Tibial nerve (tissue), 3 donors: ENCODE measurements at regions not wholly inside any gene's neighbourhood (a gene's known extent, or its start where the extent isn't known, plus 50 kb on each side); places are given as distances from the start of the nearest gene placed in this dataset.

Source experiments
- POLR2A ChIP-seq, 2 donors: fragments of 450-650 bp; IDR thresholded peaks; one replicate each; pipeline ENCODE4 v1.6.1; 2017; ENCODE audit warnings: antibody characterized with exemption in 2 of 2, mild to moderate bottlenecking in 2 of 2, moderate library complexity in 2 of 2
- TF ChIP-seq, protein P1 (sequence below), 5 experiments: fragments of 200-600 bp in 3 of 5; fragments of 450-650 bp in 2 of 5; sonication (generic) in 3 of 5; IDR thresholded peaks; one replicate each; pipeline ENCODE4 v1.5.1; 2016 to 2019; ENCODE audit warnings: antibody characterized with exemption in 5 of 5, mild to moderate bottlenecking in 3 of 5, moderate library complexity in 2 of 5

DNA sequence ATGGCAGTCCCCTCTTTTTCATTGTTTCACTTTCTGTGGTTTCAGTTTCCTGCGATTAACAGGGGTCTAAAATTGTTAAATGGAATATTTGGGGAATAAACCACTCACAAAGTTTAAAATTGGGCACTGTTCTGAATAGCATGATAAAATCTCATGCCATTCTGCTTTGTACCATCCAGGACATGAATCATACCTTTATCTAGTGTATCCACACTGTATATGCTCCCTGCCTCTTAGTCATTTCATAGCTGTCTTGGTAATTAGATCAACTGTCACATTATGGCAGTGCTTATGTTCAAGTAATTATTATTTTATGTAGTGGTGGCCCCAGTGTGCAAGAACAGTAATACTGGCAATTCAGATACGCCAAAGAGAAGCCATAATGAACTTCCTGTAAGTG is 734.5 kb downstream of the ZPLD1 start:
- TF ChIP-seq, protein P1, sequence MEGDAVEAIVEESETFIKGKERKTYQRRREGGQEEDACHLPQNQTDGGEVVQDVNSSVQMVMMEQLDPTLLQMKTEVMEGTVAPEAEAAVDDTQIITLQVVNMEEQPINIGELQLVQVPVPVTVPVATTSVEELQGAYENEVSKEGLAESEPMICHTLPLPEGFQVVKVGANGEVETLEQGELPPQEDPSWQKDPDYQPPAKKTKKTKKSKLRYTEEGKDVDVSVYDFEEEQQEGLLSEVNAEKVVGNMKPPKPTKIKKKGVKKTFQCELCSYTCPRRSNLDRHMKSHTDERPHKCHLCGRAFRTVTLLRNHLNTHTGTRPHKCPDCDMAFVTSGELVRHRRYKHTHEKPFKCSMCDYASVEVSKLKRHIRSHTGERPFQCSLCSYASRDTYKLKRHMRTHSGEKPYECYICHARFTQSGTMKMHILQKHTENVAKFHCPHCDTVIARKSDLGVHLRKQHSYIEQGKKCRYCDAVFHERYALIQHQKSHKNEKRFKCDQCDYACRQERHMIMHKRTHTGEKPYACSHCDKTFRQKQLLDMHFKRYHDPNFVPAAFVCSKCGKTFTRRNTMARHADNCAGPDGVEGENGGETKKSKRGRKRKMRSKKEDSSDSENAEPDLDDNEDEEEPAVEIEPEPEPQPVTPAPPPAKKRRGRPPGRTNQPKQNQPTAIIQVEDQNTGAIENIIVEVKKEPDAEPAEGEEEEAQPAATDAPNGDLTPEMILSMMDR (IDR thresholded peaks at IDR 0.05) = no peak
- no peak for TF ChIP-seq POLR2A (IDR thresholded peaks at IDR 0.05)
